Naive thymus-derived CD4-positive, alpha-beta T cell (primary cell): ENCODE measurements at regions not wholly inside any gene's neighbourhood (a gene's known extent, or its start where the extent isn't known, plus 50 kb on each side); places are given as distances from the start of the nearest gene placed in this dataset.

Experiments
- ATAC-seq: fragments of 150-1000 bp; cut with Tn5 transposase; 2 replicates; pipeline ENCODE4 v1.10.0; 2021; ENCODE audit warnings: mild to moderate bottlenecking, moderate library complexity
- CTCF ChIA-PET: fragments of 350-600 bp; sonication (Branson Sonifier 250); formaldehyde crosslinking; loops from one replicate; lab custom pipeline; 2021; ENCODE audit warnings: antibody characterized with exemption; lab: Charles Lee
- POLR2A ChIA-PET: fragments of 350-600 bp; sonication (Branson Sonifier 250); formaldehyde crosslinking; loops from one replicate; lab custom pipeline; 2021; ENCODE audit warnings: antibody characterized with exemption, inconsistent platforms; lab: Charles Lee
- DNase-seq, 9 donors: peaks; one replicate each; pipeline versions ENCODE4 v3.0.0 to v3.0.0-alpha.2; 2020 to 2022; ENCODE audit warnings: mixed read lengths in 1 of 9
- H3K27ac ChIP-seq: one replicate; pipeline ENCODE4 v1.7.0; 2013; ENCODE audit warnings: mild to moderate bottlenecking, low read depth, low read length, moderate library complexity
- H3K27me3 ChIP-seq, 2 donors: one replicate each; pipeline ENCODE4 v1.7.0; 2013; ENCODE audit warnings: low read length in 2 of 2, mild to moderate bottlenecking in 2 of 2, moderate library complexity in 2 of 2; ENCODE audit not compliant: control insufficient read depth in 2 of 2, insufficient read depth in 2 of 2
- H3K36me3 ChIP-seq, 3 experiments: 1 replicate in 2 of 3; 2 replicates in 1 of 3; pipeline ENCODE4 v1.7.0; 2013; ENCODE audit warnings: low read length in 3 of 3, mild to moderate bottlenecking in 3 of 3, moderate library complexity in 1 of 3; ENCODE audit not compliant: insufficient read depth in 3 of 3, control insufficient read depth in 2 of 3
- H3K4me1 ChIP-seq, 2 donors: one replicate each; pipeline ENCODE4 v1.7.0; 2013; ENCODE audit warnings: low read length in 2 of 2, mild to moderate bottlenecking in 2 of 2, moderate library complexity in 1 of 2; ENCODE audit not compliant: control insufficient read depth in 2 of 2, insufficient read depth in 2 of 2
- H3K4me3 ChIP-seq: 2 replicates; pipeline ENCODE4 v1.7.0; 2013; ENCODE audit warnings: mild to moderate bottlenecking, low read length
- H3K9me3 ChIP-seq, 3 experiments: 1 replicate in 2 of 3; 2 replicates in 1 of 3; pipeline ENCODE4 v1.7.0; 2013; ENCODE audit warnings: low read length in 3 of 3; ENCODE audit not compliant: control insufficient read depth in 2 of 3
- H3K27ac Mint-ChIP-seq, 9 donors: one replicate each; pipeline ENCODE4 v1.8.0; 2020 to 2022; ENCODE audit warnings: mixed read lengths in 9 of 9, mild to moderate bottlenecking in 8 of 9, moderate library complexity in 5 of 9, inconsistent platforms in 2 of 9
- H3K27me3 Mint-ChIP-seq, 5 donors: one replicate each; pipeline ENCODE4 v1.8.0; 2021 to 2022; ENCODE audit warnings: mixed read lengths in 5 of 5, mild to moderate bottlenecking in 1 of 5
- H3K36me3 Mint-ChIP-seq, 5 donors: one replicate each; pipeline ENCODE4 v1.8.0; 2020 to 2022; ENCODE audit warnings: mixed read lengths in 5 of 5, mild to moderate bottlenecking in 3 of 5, inconsistent platforms in 1 of 5
- H3K4me1 Mint-ChIP-seq, 7 donors: one replicate each; pipeline ENCODE4 v1.8.0; 2020 to 2022; ENCODE audit warnings: mixed read lengths in 7 of 7, mild to moderate bottlenecking in 3 of 7, inconsistent platforms in 1 of 7
- H3K4me3 Mint-ChIP-seq, 10 donors: one replicate each; pipeline ENCODE4 v1.8.0; 2020 to 2022; ENCODE audit warnings: mild to moderate bottlenecking in 10 of 10, mixed read lengths in 10 of 10, moderate library complexity in 6 of 10, inconsistent platforms in 2 of 10
- H3K9me3 Mint-ChIP-seq, 11 donors: one replicate each; pipeline ENCODE4 v1.8.0; 2020 to 2022; ENCODE audit warnings: mixed read lengths in 11 of 11, mild to moderate bottlenecking in 4 of 11, inconsistent platforms in 1 of 11, moderate library complexity in 1 of 11
- intact Hi-C, 2 donors: fragments of 100-400 bp; cut with micrococcal nuclease; formaldehyde crosslinking; loops; one replicate each; pipeline ENCODE4 v1.15.1; 2023

DNA sequence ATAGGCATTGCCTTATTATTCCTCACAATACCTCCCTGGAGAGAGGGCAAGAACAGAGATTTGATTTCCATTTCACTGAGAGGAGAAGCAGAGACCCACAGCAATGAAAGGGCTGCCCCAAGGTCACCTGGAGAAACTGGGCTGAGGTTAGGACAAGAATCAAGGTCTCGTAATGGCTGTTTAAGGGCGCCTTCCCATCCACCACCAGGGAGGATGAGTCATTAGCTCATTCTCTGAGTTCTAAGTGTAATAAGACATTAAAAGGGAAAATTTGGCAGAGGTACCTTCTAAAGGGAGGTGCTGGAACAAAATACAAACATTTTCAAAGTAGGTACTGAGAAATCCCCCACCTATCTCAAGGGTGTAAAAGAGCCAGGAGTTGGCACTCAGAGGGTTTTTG, 52.6 kb upstream of the TCERG1 start:
- Histone ChIP-seq H3K4me1 (no peaks in the 10 kb centered on the region), H3K4me3 (no peak overlapping the region), H3K36me3 (no peaks in the 10 kb centered on the region), H3K27ac (no peak overlapping the region), H3K9me3 (no peaks in the 10 kb centered on the region), H3K27me3 (no peaks in the 10 kb centered on the region)
- no peaks in the 10 kb centered on the region for H3K9me3 Mint-ChIP-seq
- no peak overlapping the region for H3K4me3 Mint-ChIP-seq
- peaks cover 5 to 41% (median 32%) of the 10 kb centered on the region in 5 donors for H3K27me3 Mint-ChIP-seq
- peaks cover 0 to 5% (median 0%) of the 10 kb centered on the region in 7 donors for H3K4me1 Mint-ChIP-seq
- ChIA-PET POLR2A (no interaction called here), CTCF (no interaction called here)
- intact Hi-C loops: no loop called here
- no peak overlapping the region for H3K27ac Mint-ChIP-seq
- ATAC-seq (no peak), DNase-seq (no peak)
- H3K36me3 Mint-ChIP-seq: no peaks in the 10 kb centered on the region

DNA sequence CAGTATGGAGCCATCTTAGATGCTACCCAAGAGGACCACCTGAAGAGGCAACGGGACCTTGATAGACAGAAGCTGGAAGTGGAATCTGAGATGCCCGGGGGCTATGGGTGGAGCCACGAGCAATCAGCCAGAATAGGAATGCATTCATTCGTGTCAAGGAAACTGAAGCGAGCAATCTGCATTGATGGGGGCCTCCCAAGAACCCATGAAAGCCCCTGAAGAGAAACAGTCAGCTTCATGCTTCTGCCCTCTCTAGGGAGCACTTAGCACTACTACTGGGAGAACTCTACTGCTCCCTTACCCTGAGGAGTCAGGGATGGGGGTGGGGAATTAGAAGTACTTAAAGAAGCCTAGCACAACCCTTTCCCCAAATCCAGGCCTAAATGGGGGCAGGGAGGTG, 51.9 kb upstream of the TCERG1 start:
- no peaks in the 10 kb centered on the region for H3K9me3 ChIP-seq
- Mint-ChIP-seq H3K4me3 (no peak overlapping the region), H3K27me3 (peaks cover 7 to 41% (median 32%) of the 10 kb centered on the region in 5 donors), H3K27ac (peak overlapping the region in 1 of 9 donors; percentile 39), H3K4me1 (peaks cover 0 to 5% (median 0%) of the 10 kb centered on the region in 7 donors), H3K9me3 (no peaks in the 10 kb centered on the region), H3K36me3 (no peaks in the 10 kb centered on the region)
- H3K36me3 ChIP-seq: no peaks in the 10 kb centered on the region
- H3K27me3 ChIP-seq: no peaks in the 10 kb centered on the region
- CTCF ChIA-PET: no interaction called here
- intact Hi-C loops: no loop called here
- no peak overlapping the region for H3K4me3 ChIP-seq
- no peaks in the 10 kb centered on the region for H3K4me1 ChIP-seq
- POLR2A ChIA-PET: no interaction called here
- no peak for ATAC-seq
- no peak for DNase-seq
- no peak overlapping the region for H3K27ac ChIP-seq
